ENCODE measurements at regions not wholly inside any gene's neighbourhood (a gene's known extent, or its start where the extent isn't known, plus 50 kb on each side); places are given as distances from the start of the nearest gene placed in this dataset.

- H3K27ac ChIP-seq (ENCODE audit: low read depth, low read length, poor library complexity, severe bottlenecking): no peak overlapping the region
- no peaks in the 10 kb centered on the region for H3K36me3 ChIP-seq (ENCODE audit: insufficient read depth, low read length, poor library complexity, severe bottlenecking)
- DNase-seq (ENCODE audit: low spot score): no peak
- TF ChIP-seq EZH2 (IDR thresholded peaks at IDR 0.05; ENCODE audit: borderline replicate concordance, low read depth, low read length, poor library complexity, severe bottlenecking) (no peak), CTCF (conservative IDR thresholded peaks at IDR 0.05; ENCODE audit: low read depth, low read length) (no peak)
- no peak overlapping the region for H3K4me3 ChIP-seq (ENCODE audit: low read depth, low read length, poor library complexity, severe bottlenecking)
- H3K27me3 ChIP-seq (replicated peaks; ENCODE audit: insufficient read depth, low read depth, low read length, poor library complexity): peaks cover 36% of the 10 kb centered on the region
- intact Hi-C loops (cut with micrococcal nuclease; ENCODE audit: unreplicated experiment): no loop called here
- ChIA-PET POLR2A (ENCODE audit: low non-redundant PET) (no interaction called here), CTCF (interaction anchor here (0.6 kb wide), 1 partner anchor 195 kb away, joined by 5 read pairs; no protein-coding TSS in a partner anchor)
- no peaks in the 10 kb centered on the region for H3K4me1 ChIP-seq (ENCODE audit: insufficient read depth, low read length, poor library complexity, severe bottlenecking)
- no TSS peak for BruUV-seq (replicated peaks)
- H3K9me3 ChIP-seq (ENCODE audit: low read depth, low read length, poor library complexity, severe bottlenecking): no peaks in the 10 kb centered on the region
Measured at GRCh38 chr15:38620098-38620497, 55.5 kb upstream of the RASGRP1 start.

GRCh38 chr15:38620851-38621594 lies 56.4 kb upstream of the RASGRP1 start:
- Histone ChIP-seq H3K27me3 (replicated peaks; ENCODE audit: insufficient read depth, low read depth, low read length, poor library complexity) (peaks cover 28% of the 10 kb centered on the region), H3K4me3 (ENCODE audit: low read depth, low read length, poor library complexity, severe bottlenecking) (no peak overlapping the region), H3K9me3 (ENCODE audit: low read depth, low read length, poor library complexity, severe bottlenecking) (no peaks in the 10 kb centered on the region), H3K36me3 (ENCODE audit: insufficient read depth, low read length, poor library complexity, severe bottlenecking) (no peaks in the 10 kb centered on the region), H3K4me1 (ENCODE audit: insufficient read depth, low read length, poor library complexity, severe bottlenecking) (no peaks in the 10 kb centered on the region), H3K27ac (ENCODE audit: low read depth, low read length, poor library complexity, severe bottlenecking) (no peak overlapping the region)
- POLR2A ChIA-PET (ENCODE audit: low non-redundant PET): no interaction called here
- CTCF ChIA-PET: no interaction called here
- DNase-seq (ENCODE audit: low spot score): no peak
- TF ChIP-seq CTCF (conservative IDR thresholded peaks at IDR 0.05; ENCODE audit: low read depth, low read length) (no peak), EZH2 (IDR thresholded peaks at IDR 0.05; ENCODE audit: borderline replicate concordance, low read depth, low read length, poor library complexity, severe bottlenecking) (no peak)
- intact Hi-C loops (cut with micrococcal nuclease; ENCODE audit: unreplicated experiment): no loop called here
- no TSS peak for BruUV-seq (replicated peaks)

GRCh38 chr15:38622304-38622703 lies 57.7 kb upstream of the RASGRP1 start:
- H3K36me3 ChIP-seq (ENCODE audit: insufficient read depth, low read length, poor library complexity, severe bottlenecking): no peaks in the 10 kb centered on the region
- H3K4me1 ChIP-seq (ENCODE audit: insufficient read depth, low read length, poor library complexity, severe bottlenecking): no peaks in the 10 kb centered on the region
- intact Hi-C loops (cut with micrococcal nuclease; ENCODE audit: unreplicated experiment): no loop called here
- ChIA-PET CTCF (no interaction called here), POLR2A (ENCODE audit: low non-redundant PET) (no interaction called here)
- H3K9me3 ChIP-seq (ENCODE audit: low read depth, low read length, poor library complexity, severe bottlenecking): no peaks in the 10 kb centered on the region
- TF ChIP-seq EZH2 (IDR thresholded peaks at IDR 0.05; ENCODE audit: borderline replicate concordance, low read depth, low read length, poor library complexity, severe bottlenecking) (no peak), CTCF (conservative IDR thresholded peaks at IDR 0.05; ENCODE audit: low read depth, low read length) (no peak)
- H3K27ac ChIP-seq (ENCODE audit: low read depth, low read length, poor library complexity, severe bottlenecking): no peak overlapping the region
- no peak for DNase-seq (ENCODE audit: low spot score)
- no peak overlapping the region for H3K4me3 ChIP-seq (ENCODE audit: low read depth, low read length, poor library complexity, severe bottlenecking)
- peaks cover 21% of the 10 kb centered on the region for H3K27me3 ChIP-seq (replicated peaks; ENCODE audit: insufficient read depth, low read depth, low read length, poor library complexity)
- BruUV-seq (replicated peaks): no TSS peak
